ENCODE measurements at regions not wholly inside any gene's neighbourhood (a gene's known extent, or its start where the extent isn't known, plus 50 kb on each side); places are given as distances from the start of the nearest gene placed in this dataset.

DNA sequence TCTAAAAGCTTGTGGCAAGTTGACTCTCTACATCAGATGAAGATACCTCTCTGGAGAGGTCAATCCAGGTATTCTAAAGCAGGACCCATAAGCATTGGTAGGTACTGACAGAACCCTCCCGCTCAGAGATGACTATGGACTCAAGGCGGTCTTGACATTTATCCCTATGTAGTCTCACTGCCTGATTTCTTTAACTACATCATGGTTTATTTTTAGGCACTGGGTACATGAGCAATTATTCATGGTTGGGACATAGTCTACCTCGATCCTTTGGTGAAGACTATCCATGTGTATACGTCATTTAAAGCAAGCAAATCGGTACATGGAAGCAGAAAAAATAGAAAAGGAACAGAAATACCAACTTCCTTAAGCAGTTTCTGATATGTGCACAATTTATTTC lies 136.2 kb upstream of the TAB2 start:
- no peak overlapping the region for H3K4me3 ChIP-seq (IDR thresholded peaks at IDR 0.05; ENCODE audit: insufficient read depth, low read depth, low read length)
- H3K36me3 ChIP-seq (ENCODE audit: insufficient read depth) = no peaks in the 10 kb centered on the region
- no peak overlapping the region for H3K27ac ChIP-seq
- H3K27me3 ChIP-seq (ENCODE audit: insufficient read depth, low read depth) = no peaks in the 10 kb centered on the region
- H3K4me2 ChIP-seq = no peak overlapping the region
- no peak overlapping the region for H3K9ac ChIP-seq
- no peaks in the 10 kb centered on the region for H3K79me2 ChIP-seq (ENCODE audit: insufficient read depth, low read depth)
- no peak overlapping the region for H2AFZ ChIP-seq (ENCODE audit: low read depth)
- H4K20me1 ChIP-seq (ENCODE audit: insufficient read depth) = no peaks in the 10 kb centered on the region
- H3K4me1 ChIP-seq (ENCODE audit: low read depth, poor library complexity, severe bottlenecking) = no peaks in the 10 kb centered on the region
- TF ChIP-seq, protein P1, sequence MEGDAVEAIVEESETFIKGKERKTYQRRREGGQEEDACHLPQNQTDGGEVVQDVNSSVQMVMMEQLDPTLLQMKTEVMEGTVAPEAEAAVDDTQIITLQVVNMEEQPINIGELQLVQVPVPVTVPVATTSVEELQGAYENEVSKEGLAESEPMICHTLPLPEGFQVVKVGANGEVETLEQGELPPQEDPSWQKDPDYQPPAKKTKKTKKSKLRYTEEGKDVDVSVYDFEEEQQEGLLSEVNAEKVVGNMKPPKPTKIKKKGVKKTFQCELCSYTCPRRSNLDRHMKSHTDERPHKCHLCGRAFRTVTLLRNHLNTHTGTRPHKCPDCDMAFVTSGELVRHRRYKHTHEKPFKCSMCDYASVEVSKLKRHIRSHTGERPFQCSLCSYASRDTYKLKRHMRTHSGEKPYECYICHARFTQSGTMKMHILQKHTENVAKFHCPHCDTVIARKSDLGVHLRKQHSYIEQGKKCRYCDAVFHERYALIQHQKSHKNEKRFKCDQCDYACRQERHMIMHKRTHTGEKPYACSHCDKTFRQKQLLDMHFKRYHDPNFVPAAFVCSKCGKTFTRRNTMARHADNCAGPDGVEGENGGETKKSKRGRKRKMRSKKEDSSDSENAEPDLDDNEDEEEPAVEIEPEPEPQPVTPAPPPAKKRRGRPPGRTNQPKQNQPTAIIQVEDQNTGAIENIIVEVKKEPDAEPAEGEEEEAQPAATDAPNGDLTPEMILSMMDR (conservative IDR thresholded peaks at IDR 0.05; ENCODE audit: low read depth, low read length) = no peak

DNA sequence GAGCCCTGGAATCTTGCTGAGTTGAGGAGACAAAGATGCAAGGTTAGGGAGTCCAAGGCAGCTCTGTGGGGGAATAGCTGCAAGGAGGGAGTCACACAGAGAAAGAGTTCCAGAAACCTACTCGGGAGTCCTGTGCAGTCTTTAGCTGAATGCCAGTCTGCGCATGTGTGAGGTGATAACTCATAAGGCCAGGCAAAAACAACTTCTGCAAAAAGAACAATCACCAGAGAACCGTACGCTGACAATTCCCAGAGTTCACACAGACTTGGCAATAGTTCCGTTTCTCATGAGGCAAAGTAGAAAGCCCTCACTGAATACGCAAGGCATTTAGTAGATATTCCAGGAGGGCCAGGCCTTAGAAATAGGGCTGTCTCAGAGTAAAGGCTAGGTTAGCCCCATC lies 135.2 kb upstream of the TAB2 start:
- Histone ChIP-seq H3K4me1 (ENCODE audit: low read depth, poor library complexity, severe bottlenecking) (no peaks in the 10 kb centered on the region), H4K20me1 (ENCODE audit: insufficient read depth) (no peaks in the 10 kb centered on the region), H3K27me3 (ENCODE audit: insufficient read depth, low read depth) (no peaks in the 10 kb centered on the region), H3K79me2 (ENCODE audit: insufficient read depth, low read depth) (no peaks in the 10 kb centered on the region), H3K4me2 (no peak overlapping the region), H2AFZ (ENCODE audit: low read depth) (no peak overlapping the region), H3K36me3 (ENCODE audit: insufficient read depth) (no peaks in the 10 kb centered on the region), H3K4me3 (IDR thresholded peaks at IDR 0.05; ENCODE audit: insufficient read depth, low read depth, low read length) (no peak overlapping the region), H3K9ac (no peak overlapping the region), H3K27ac (no peak overlapping the region)
- TF ChIP-seq, protein P1 (conservative IDR thresholded peaks at IDR 0.05; ENCODE audit: low read depth, low read length) = no peak

DNA sequence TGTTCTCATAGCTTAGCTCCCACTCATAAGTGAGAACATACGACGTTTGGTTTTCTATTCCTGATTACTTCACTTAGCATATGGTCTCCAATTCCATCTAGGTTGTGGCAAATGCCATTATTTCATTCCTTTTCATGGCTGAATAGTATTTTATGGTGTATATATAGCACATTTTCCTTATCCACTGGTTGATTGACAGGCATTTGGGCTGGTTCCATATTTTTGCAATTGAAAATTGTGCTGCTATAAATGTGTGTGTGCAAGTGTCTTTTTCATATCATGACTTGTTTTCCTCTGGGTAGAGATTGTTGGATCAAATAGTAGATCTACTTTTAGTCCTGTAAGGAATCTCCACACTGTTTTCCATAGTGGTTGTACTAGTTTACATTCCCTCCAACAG lies 133.0 kb upstream of the TAB2 start:
- no peaks in the 10 kb centered on the region for H3K4me1 ChIP-seq (ENCODE audit: low read depth, poor library complexity, severe bottlenecking)
- no peaks in the 10 kb centered on the region for H3K36me3 ChIP-seq (ENCODE audit: insufficient read depth)
- H2AFZ ChIP-seq (ENCODE audit: low read depth) = no peak overlapping the region
- H3K4me2 ChIP-seq = no peak overlapping the region
- TF ChIP-seq, protein P1 (conservative IDR thresholded peaks at IDR 0.05; ENCODE audit: low read depth, low read length) = no peak
- H3K9ac ChIP-seq = no peak overlapping the region
- H3K79me2 ChIP-seq (ENCODE audit: insufficient read depth, low read depth) = no peaks in the 10 kb centered on the region
- H3K27me3 ChIP-seq (ENCODE audit: insufficient read depth, low read depth) = no peaks in the 10 kb centered on the region
- H3K27ac ChIP-seq = no peak overlapping the region
- no peaks in the 10 kb centered on the region for H4K20me1 ChIP-seq (ENCODE audit: insufficient read depth)
- no peak overlapping the region for H3K4me3 ChIP-seq (IDR thresholded peaks at IDR 0.05; ENCODE audit: insufficient read depth, low read depth, low read length)

DNA sequence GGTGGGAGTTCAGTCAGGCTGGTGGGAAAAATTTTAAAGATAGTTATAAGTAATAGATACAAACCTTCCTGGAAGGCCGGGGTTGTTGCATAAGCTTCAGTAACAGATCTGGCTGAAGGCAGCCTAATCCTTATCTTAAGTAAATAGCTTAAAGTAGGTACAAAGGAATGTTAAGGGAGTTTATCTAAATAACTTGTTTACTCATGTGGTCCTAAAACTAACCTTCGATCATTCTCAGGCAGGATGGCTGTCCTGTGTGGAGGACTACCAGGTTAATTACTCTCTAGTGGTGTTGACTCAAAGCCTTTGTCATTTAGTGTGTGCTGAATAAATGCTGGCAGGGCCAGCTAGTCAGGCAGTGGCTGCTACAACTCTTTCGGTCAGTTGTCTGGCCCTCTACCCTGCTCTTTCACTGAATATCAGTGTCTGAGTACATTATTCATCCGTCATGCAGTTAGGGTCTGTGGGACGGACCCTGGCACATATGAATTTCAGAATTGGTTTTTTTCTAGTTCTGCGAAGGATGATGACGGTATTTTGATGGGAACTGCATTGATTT lies 131.6 kb upstream of the TAB2 start:
- no peak overlapping the region for H3K9ac ChIP-seq
- H3K4me1 ChIP-seq (ENCODE audit: low read depth, poor library complexity, severe bottlenecking) = no peaks in the 10 kb centered on the region
- H3K4me2 ChIP-seq = no peak overlapping the region
- no peak overlapping the region for H2AFZ ChIP-seq (ENCODE audit: low read depth)
- H3K79me2 ChIP-seq (ENCODE audit: insufficient read depth, low read depth) = no peaks in the 10 kb centered on the region
- H3K27ac ChIP-seq = no peak overlapping the region
- no peak overlapping the region for H3K4me3 ChIP-seq (IDR thresholded peaks at IDR 0.05; ENCODE audit: insufficient read depth, low read depth, low read length)
- H4K20me1 ChIP-seq (ENCODE audit: insufficient read depth) = no peaks in the 10 kb centered on the region
- no peaks in the 10 kb centered on the region for H3K27me3 ChIP-seq (ENCODE audit: insufficient read depth, low read depth)
- no peaks in the 10 kb centered on the region for H3K36me3 ChIP-seq (ENCODE audit: insufficient read depth)
- TF ChIP-seq, protein P1 (conservative IDR thresholded peaks at IDR 0.05; ENCODE audit: low read depth, low read length) = no peak
